Suppressor macrophage treated with lipopolysaccharide for 4 hours (primary cell): ENCODE measurements at regions not wholly inside any gene's neighbourhood (a gene's known extent, or its start where the extent isn't known, plus 50 kb on each side); places are given as distances from the start of the nearest gene placed in this dataset.
"Not testable (repeated sequence)": the region's sequence is repeated elsewhere in the genome, so short reads cannot be mapped to it uniquely, and the experiment has no call there.

ENCODE experiments used
- DNase-seq: peaks from one replicate; pipeline ENCODE4 v3.0.0-alpha.2; 2020

DNA sequence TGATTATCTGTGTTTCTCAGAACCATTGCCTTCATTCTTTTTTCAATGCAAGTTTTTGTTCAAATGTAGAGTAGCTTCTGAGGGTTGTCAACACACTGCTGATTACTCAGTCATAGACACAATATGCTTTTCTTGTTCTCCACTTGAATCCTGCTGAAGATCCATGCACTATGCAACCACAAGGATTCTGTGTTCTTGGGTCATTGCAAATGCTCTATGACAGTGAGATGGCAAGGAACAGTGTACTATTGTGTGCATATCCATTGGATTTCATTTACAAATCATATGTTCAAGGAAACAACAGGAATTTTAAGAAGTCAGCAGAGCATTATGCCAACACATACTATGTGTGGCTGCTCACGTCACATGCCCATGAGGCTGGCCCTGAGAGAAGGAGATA lies 1590.2 kb downstream of the EFNA5 start:
- no peak for DNase-seq

DNA sequence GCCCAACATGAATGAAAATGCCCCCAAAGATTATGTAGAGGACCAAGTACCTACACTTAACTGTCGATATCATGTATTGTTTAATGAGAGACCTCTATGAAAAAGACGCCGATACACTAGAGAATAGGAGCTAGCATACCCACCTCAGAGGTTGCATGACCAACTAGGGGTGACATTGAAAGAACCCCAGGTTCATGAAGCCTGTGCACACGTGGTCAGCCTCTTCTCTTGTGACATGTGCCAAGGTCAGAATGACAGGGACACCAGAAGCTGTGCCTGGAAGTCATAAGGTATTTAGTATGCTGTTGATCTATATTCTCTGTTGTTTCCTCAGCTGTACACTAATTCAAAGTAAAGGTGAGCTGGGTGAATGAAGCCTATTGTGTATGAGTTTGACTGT lies 1594.1 kb downstream of the EFNA5 start:
- DNase-seq, result no peak

DNA sequence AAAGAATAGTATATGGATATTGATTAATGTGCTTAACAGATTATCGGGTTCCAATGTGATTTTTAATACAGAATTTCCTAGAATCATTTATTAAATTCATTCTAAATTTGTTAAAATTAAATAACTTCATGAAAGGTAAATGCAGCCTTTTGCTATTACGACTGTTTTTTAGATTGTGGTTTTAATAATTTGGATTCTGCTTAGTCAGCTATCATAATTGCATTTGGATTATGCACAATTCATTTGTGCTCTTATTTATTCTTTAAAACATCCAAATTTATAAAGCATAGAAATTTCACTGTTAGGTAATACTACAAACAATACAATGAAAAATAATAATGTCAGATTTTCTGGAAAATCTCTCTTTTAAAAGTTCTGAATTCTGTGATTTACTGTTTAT lies 1598.5 kb downstream of the EFNA5 start:
- DNase-seq, result no peak

DNA sequence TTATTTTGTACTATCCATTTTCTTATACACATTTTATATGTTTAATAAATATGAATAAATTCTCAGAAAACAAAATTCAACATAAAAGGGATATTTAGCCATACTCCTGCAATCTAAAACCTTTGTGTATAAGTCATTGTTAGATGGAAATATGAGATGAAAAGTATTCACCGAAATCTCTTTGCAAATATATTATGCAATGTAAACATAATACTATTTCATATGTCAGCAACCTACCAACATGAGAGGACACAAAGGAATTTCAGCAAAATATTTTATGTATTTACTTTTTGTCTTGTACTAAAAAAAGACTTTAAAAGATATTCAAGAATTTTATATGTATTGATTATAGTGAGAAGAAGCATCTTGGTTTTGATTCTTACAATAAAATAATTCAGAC lies 1623.4 kb downstream of the EFNA5 start:
- no peak for DNase-seq

DNA sequence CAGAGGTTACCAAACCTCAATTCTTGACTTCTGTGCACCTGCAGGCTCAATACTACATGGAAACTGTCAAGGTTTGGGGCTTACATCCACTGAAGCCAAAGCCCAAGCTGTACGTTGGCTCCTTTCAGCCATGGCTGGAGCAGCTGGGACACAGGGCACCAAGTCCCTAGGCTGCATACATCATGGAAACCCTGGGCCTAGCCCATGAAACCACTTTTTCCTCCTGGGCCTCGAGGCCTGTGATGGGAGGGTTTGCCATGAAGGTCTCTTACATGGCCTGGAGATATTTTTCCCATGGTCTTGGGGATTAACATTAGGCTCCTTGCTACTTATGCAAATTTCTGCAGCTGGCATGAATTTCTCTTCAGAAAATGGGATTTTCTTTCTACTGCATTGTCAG lies 1638.7 kb downstream of the EFNA5 start:
- DNase-seq, result not testable (repeated sequence)

DNA sequence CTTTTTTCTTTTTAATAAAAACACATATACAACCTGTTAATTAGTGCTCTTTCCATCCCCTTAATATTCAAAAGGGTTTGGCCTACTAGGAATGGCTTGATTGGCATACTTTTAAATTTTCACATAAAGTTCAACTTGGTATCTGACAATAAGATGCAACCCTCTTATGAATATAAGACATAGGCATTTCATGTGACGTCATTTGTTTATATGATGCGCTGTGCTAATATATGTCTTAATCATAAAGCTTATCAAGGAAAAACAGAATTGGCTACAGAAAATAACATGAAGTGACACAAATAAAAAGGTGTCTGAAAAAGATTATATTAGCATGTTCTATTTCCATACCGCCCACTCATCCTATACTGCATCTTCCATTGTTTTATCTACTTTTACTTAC lies 1642.4 kb downstream of the EFNA5 start:
- DNase-seq, result no peak

DNA sequence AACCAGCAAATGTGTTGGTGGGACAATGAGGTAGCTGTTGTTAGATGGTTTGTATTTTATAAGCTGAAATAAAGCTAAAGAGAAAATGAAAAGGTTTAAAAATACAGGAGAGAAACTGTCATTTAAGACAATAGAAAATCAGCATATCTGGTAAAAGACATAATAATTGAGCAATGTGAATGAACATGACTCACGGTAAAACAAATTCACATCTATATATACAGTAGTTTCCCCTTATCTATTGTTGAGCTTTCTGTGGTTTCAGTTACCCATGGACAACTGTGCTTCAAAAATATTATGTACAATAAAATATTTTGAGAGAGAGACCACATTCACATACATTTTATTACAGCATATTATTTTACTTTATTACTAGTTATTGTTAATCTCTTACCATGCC lies 1649.8 kb downstream of the EFNA5 start:
- DNase-seq, result no peak

DNA sequence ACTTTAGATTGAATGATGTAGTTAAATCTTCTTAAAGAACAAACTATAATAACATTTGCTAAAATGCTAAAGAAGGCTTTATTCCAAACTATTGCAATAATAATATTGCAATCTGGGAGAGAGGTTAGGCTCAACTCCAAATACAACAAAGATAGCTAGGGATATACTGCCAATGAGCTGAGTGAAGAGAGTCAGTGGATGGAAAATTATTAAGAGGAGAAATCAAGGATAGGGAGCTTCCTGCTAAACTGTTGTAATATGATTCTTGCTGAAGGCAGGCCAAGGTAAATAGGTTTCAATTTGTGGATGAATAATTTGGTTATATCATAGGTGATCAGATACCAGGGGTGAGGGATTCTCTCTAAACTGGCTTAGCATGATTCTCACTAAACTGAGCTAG lies 1651.5 kb downstream of the EFNA5 start:
- no peak for DNase-seq

DNA sequence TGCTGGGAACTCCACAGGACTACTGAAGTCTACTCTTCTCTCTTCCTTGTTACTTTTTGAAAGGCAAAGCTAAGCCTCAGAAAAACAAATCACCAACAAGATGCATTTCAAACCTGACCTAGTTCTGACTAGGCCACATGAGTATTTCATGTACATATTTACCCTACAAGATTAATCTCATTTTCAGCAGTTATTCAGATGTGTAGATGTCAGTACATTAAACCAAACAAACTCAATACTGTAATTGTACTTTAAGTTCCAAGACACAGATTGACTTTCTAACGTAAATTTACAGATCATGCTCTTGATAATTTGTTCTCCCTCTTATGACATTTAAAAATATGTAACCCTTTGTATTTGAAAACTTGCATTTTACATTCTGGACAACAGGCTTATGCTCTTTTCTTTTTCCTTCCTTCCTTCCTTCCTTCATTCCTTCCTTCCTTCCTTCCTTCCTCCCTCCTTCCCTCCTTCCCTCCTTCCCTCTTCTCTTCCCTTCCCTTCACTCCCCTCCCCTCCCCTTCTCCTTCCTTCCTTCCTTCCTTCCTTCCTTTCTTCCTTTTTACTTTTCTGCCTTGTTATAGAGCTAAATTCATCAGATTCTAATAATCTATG lies 1653.4 kb downstream of the EFNA5 start:
- no peak for DNase-seq

DNA sequence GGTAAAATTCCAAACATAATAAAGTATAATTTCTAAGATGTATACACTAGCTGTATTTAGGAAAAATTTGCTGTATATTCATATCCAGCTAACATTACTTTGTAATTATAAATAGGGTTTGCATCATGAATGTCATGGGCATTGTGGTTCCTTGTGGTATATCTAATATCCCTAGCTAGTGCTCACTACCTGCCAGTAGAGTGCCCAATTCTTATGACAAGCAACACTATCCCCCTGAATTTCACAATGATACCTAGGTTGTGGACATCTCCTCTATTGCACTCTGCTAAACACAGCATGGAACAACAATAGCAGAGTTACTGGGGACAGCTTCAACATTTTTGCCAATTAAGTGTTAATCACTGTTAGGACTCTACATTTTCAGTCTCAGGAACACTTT lies 1656.5 kb downstream of the EFNA5 start:
- DNase-seq, result no peak

DNA sequence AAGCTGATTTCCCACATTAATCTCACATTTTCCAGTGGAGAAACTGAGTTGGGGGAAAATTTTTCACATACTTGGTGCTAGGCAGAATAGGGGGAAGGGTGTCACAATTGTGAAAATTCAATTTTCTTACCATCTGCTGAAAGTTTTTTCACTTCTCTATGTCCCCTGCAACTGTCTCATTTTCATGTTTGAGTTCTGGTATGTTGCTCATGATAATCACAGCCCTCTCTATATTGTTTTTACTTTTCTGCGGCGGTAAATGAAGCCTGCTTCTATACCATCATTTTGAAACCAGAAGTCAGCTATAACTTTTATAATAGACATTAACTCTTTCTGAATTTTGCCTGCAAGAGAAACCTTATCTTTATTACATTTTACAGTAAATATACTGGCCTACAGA lies 1664.5 kb downstream of the EFNA5 start:
- no peak for DNase-seq

DNA sequence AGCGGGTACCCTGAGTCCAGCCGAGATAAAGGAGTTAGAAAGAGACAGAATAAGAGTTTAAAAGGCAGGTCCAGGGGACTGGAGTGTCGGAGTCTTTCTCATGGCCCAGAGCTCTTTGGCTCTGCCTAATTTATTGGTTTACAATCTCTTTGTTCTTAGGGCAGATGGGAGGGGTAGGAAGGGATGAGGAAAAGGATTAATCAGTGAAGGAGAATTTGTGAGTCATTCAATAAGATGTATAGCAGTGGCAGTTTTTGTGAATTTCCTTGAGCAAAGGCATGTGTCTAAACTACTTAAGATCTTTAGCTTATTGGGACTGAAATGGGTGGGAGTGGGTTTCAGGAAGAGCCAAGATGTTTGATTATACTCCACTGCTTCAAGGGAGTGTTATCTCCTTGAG lies 1671.7 kb downstream of the EFNA5 start:
- not testable (repeated sequence) for DNase-seq

DNA sequence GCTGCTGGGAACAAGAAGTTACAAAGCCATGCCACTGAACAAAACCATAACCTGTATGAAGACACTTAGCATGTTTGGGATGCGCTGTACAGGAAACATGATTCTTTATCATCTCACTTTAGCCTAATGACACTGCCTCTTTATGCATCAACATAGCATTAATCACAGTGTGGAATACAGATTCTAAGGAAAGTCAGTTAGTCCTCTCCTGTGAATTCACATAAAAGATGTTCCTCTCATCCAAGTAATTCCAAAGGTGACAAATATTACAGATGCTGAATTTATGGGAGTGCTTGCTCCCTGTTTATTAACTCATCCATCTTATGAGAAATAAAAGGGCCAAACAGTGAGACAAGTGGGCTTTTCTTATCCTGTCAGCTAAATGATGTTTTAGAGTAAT lies 1677.7 kb downstream of the EFNA5 start:
- no peak for DNase-seq

DNA sequence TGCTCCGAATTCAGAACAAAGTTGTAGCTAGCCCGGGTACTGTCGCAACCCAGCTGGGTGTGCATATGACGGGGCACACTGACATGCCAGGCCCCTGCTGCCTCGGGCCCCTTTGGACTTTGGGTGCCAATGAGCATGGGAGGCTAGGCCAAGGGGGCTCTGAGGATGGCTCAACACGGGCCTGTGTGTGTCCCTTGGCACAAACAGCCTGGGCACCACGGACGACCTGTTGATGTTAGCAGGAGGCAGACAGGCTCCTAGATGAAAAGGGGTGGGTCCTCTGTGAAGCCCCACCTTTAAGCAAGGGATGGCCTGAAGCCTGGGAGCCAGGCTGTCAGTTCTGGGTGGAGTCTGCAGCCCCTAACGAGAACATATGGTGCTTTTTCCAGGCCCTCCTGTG lies 1688.2 kb downstream of the EFNA5 start:
- DNase-seq, result no peak

DNA sequence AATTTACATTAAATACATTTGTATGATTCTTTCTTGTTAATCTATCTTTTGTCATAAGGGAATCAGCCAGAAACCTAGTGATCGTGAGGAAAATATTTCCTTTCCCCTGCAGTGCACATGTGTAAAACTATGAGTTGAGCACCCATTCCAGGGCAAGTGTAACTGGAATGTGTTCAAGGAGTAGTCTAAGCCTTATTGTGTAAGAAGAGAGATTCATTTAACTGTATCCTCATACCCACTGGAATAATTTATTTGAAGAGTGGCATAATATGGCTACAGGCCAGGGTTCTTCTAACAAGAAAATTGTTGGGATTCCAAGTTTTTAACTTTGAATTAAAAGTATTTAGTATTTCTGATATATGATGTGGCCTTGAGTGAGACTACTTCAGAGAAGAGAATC lies 1692.7 kb downstream of the EFNA5 start:
- DNase-seq, result no peak

DNA sequence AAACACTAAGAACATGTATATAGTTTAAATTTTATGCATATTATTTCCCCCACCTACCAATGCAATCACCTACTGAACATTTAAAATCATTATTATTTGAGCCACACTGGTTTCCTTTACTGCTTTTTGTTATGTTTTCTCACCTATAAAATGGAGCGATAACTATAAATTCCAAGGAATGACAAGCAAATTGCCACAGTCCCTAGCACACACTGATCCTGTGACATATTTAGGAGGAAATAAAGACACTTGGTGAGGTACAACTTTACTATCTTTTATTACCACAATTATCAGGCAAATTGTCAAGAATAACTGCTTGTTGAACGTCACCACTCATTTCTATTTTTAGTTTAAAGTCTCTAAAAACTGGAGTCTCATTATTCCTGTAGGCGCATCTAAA lies 1693.6 kb downstream of the EFNA5 start:
- DNase-seq, result no peak

DNA sequence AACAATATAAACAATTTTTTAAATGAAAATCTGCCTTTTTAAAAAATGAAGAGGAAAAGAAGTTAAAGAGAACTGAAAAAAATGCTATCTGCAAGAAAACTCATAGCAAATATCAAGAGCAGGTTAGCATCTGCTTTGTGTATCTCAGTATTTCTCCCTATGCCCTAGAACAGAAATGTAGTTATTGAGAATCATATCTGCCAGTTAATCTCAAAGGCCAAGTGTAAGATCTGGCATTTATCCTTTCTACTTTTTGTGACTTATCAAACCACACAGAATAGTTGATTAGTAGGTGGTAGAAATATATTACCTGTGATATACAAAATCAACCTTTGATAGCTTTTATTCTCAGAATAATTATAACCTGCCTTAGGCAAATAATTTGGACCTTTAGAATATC lies 1699.8 kb downstream of the EFNA5 start:
- DNase-seq, result no peak

DNA sequence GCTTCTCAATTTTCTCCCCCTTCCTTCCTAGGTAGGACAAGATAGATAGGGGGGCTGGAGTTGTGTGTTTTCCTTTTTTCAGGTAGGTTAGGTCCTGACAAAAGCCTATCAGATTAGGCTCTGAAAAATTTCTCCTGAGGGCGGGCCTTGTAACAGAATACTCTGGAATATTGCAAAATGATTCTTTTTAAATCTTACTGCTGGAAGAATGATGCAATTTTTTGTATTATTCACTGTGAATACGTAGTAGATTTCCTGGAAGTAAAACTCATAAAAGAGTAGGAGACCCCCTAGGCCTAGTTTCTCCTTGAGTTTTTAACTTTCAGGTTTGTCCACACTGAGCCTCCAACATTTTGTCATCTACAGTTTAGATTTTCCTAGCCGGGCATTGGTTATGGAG lies 1701.8 kb downstream of the EFNA5 start:
- no peak for DNase-seq

DNA sequence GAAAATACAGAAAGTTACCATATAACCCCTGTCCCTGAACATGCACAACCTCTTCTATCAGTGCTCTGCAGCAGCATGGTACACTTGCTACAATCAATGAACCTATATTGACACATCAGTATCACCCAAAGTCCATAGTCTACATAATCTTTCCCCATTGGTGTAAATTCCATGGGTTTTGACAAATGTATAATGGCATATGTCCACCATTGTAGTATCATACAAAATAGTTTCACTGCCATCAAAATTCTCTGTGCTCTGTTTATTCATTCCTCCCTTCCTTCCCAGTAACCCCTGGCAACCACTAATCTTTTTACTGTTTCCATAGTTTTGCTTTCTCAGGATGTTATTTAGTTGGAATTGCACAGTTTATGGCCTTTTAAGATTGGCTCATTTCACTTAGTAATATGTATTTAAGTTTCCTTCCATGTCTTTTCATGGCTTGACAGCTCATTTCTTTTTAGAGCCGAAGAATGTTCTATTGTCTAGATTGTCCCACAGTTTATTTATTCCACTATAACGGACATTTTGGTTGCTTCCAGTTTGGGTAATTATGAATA lies 1707.0 kb downstream of the EFNA5 start:
- no peak for DNase-seq

DNA sequence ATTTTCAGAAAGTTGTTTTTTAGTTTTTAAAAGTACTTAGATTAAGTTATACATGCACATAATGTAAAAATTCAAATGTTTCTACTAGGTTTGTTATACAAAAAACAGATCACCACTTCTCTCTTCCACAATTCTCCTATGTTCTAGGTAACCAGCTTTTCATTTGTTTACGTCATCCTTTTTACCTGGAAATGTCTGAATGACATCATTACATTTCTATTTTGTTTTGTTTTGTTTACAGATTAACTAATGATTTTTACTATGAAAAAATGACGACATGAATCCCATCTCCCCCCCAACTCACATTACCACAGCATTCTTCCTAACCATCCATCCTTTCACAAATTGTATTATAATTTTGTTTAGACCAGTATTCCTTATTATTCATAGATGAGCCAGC lies 1709.2 kb downstream of the EFNA5 start:
- DNase-seq, result no peak

DNA sequence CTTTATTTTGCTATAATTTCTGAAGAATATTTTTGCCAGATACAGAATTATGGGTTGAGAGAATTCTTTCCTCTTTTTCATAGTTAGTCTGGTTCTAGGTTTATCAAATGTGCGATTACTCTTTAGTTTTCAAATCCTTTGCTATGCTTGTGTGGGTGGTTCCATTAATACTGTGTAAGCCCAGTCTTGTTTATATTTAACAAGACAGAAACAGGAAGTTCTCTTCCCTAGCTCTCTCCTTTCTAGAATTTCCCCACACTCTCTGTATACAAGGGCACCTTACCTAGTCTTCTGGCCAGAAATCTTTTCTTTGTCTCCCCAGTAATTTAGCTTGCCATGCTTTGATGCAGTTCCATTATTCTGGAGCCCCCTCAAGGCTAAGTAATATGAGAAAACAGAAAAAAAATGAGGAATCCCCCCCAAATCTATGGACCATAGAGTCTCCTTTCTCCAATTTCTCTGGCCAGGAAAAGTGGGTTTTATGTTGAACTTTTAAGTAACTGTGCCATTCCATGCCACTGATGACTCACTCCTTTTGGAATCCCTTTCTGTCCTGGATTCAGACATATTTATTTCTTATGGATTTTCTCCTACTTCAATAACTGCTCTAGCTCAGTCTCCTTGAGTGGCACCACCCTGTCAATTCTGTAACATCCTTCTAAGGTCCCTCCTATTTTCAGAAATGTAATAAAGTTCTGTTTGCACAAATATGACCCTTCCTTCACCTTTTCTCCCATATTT lies 1714.1 kb downstream of the EFNA5 start:
- DNase-seq, result no peak

DNA sequence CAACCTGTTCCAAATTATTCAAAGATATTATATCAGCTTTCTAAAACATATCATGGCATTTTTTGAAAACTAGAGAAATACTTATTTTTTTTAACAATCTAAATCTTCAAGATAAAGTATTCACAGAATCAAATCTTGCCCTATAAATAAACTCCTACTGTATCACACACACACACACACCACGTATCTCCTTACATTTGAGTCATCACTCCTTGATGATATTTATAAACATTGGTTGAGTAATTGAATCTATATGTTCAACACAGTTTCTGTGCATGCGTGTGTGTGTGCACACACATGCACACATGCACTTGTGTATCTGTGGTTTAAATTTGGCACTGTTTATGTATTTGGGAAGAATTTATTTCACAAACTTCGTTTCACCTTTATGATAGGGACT lies 1716.4 kb downstream of the EFNA5 start:
- no peak for DNase-seq

DNA sequence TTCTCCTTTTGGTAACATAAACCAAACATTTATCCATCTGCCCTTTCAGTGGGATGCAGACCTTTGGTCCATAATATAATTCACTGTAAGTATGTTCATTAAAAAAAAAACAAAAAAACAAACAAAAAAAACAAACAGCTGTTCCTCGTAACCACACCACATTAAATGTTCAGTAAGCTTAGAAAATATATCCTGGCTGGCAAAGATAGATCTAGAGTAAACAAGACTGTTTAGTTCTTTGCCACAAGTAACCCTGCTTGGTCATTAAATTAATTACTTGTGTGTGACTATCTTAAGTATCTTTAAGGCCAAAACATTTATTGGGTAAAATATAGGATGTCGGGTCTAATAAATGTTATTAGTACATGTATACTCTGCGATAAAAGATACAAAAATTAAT lies 1717.1 kb downstream of the EFNA5 start:
- DNase-seq, result no peak

DNA sequence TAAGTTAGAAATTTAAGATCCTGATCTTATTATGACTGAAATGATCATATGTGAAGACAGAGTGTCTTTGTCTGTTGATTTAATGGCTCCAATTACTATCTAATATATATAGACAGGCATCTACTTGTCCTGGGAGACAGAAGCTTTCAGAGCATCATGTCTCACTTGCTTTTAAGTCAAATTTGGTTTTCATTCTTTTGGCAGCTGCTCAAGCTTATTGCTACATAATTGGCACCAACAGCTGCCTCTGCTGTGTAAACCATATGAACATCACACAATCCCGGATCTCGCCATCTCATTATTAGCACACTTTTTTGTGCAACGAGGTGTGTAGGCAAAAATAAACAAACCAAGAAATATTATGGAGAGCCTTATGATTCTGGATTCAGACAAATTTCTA lies 1717.9 kb downstream of the EFNA5 start:
- no peak for DNase-seq

DNA sequence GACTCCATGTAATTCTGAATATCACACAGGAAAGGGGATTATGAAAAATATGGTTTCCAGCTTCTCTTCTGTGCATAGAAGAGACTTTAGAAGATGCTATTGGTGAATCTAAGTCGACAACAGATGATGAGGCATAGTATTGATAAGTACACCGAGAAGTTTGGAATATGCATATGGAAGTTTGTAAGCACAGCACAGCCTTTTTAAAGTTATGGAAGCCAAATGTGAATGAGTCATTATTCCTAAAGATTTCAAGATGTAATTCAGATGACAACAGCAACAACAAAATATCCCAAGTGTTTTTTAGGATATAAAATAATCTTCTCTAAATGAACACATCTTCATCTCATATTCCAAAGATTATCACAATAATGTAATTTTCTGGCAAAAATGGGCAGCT lies 1723.3 kb downstream of the EFNA5 start:
- no peak for DNase-seq
